Mesendoderm (in vitro differentiated cells): ENCODE measurements at regions not wholly inside any gene's neighbourhood (a gene's known extent, or its start where the extent isn't known, plus 50 kb on each side); places are given as distances from the start of the nearest gene placed in this dataset.

Experiments used
- DNase-seq: peaks from one replicate; pipeline ENCODE4 v3.0.0; 2013
- H2AK5ac ChIP-seq: 2 replicates; pipeline ENCODE4 v1.6.1; 2013; ENCODE audit warnings: low read length, inconsistent platforms
- H2BK120ac ChIP-seq: 2 replicates; pipeline ENCODE4 v1.6.1; 2013; ENCODE audit warnings: low read depth, mild to moderate bottlenecking, low read length, moderate library complexity, mixed read lengths
- H2BK15ac ChIP-seq: replicated peaks from 2 replicates; pipeline ENCODE4 v1.6.1; 2013; ENCODE audit warnings: low read depth, mild to moderate bottlenecking, moderate library complexity
- H2BK5ac ChIP-seq: 2 replicates; pipeline ENCODE4 v1.6.1; 2013; ENCODE audit warnings: low read length, inconsistent platforms
- H3K18ac ChIP-seq: 2 replicates; pipeline ENCODE4 v1.6.1; 2013; ENCODE audit warnings: mild to moderate bottlenecking, low read length, mixed read lengths
- H3K23ac ChIP-seq: one replicate; pipeline ENCODE4 v1.6.1; 2013; ENCODE audit warnings: low read length
- H3K27ac ChIP-seq: 2 replicates; pipeline ENCODE4 v1.5.1; 2013; ENCODE audit warnings: low read depth, mild to moderate bottlenecking, inconsistent platforms, low read length, moderate library complexity
- H3K27me3 ChIP-seq: 2 replicates; pipeline ENCODE4 v1.6.1; 2013; ENCODE audit warnings: low read length, control low read depth, mild to moderate bottlenecking, inconsistent platforms; ENCODE audit not compliant: insufficient read depth, poor library complexity
- H3K36me3 ChIP-seq: 2 replicates; pipeline ENCODE4 v1.6.1; 2013; ENCODE audit warnings: low read length, inconsistent platforms; ENCODE audit not compliant: control insufficient read depth, insufficient read depth
- H3K4ac ChIP-seq: one replicate; pipeline ENCODE4 v1.6.1; 2013; ENCODE audit warnings: low read depth, mild to moderate bottlenecking, low read length, moderate library complexity
- H3K4me1 ChIP-seq: 2 replicates; pipeline ENCODE4 v1.6.1; 2013; ENCODE audit warnings: low read depth, low read length, inconsistent platforms; ENCODE audit not compliant: control insufficient read depth
- H3K4me2 ChIP-seq: 2 replicates; pipeline ENCODE4 v1.6.1; 2013; ENCODE audit warnings: low read length
- H3K4me3 ChIP-seq: 2 replicates; pipeline ENCODE4 v1.5.1; 2013; ENCODE audit warnings: mild to moderate bottlenecking, low read length
- H3K56ac ChIP-seq: one replicate; pipeline ENCODE4 v1.6.1; 2013; ENCODE audit warnings: low read length
- H3K79me1 ChIP-seq: 2 replicates; pipeline ENCODE4 v1.6.1; 2013; ENCODE audit warnings: low read length, inconsistent platforms
- H3K79me2 ChIP-seq: 2 replicates; pipeline ENCODE4 v1.6.1; 2013; ENCODE audit warnings: mild to moderate bottlenecking, low read length; ENCODE audit not compliant: control insufficient read depth, insufficient read depth
- H3K9ac ChIP-seq: 2 replicates; pipeline ENCODE4 v1.6.1; 2013; ENCODE audit warnings: low read length, inconsistent platforms
- H4K5ac ChIP-seq: one replicate; pipeline ENCODE4 v1.6.1; 2013; ENCODE audit warnings: low read length
- H4K8ac ChIP-seq: one replicate; pipeline ENCODE4 v1.6.1; 2013; ENCODE audit warnings: low read depth, mild to moderate bottlenecking, control low read depth, low read length, moderate library complexity
- WGBS: extraction: QIAGEN DNeasy Blood & Tissue Kit; methylation state at CpG from one replicate; pipeline ENCODE4 v1.1.7; 2013; ENCODE audit warnings: low lambda C conversion rate, missing lambda C conversion rate; ENCODE audit not compliant: insufficient coverage; ENCODE audit errors: extremely low coverage; 5-methylcytosine and 5-hydroxymethylcytosine counted together

GRCh38 chr5:158108177-158108576 is 249.2 kb upstream of the CLINT1 start:
- no peaks in the 10 kb centered on the region for H3K79me2 ChIP-seq
- no CpG with 5 or more reads among the region's 3 CpGs for WGBS
- no peak overlapping the region for H2AK5ac ChIP-seq
- no peak for DNase-seq
- H3K4ac ChIP-seq, result no peak overlapping the region
- H4K8ac ChIP-seq, result no peak overlapping the region
- H3K9ac ChIP-seq, result no peak overlapping the region
- no peak overlapping the region for H3K23ac ChIP-seq
- no peak overlapping the region for H2BK15ac ChIP-seq
- no peak overlapping the region for H3K4me3 ChIP-seq
- no peak overlapping the region for H3K18ac ChIP-seq
- H2BK5ac ChIP-seq, result no peak overlapping the region
- no peak overlapping the region for H3K27ac ChIP-seq
- H3K4me2 ChIP-seq, result no peak overlapping the region
- no peaks in the 10 kb centered on the region for H3K4me1 ChIP-seq
- H3K56ac ChIP-seq, result no peak overlapping the region
- no peak overlapping the region for H2BK120ac ChIP-seq
- H3K79me1 ChIP-seq, result no peaks in the 10 kb centered on the region
- H3K36me3 ChIP-seq, result no peaks in the 10 kb centered on the region
- no peak overlapping the region for H4K5ac ChIP-seq
- H3K27me3 ChIP-seq, result no peaks in the 10 kb centered on the region

- no peaks in the 10 kb centered on the region for H3K79me2 ChIP-seq
- DNase-seq, result no peak
- no peak overlapping the region for H3K56ac ChIP-seq
- no peak overlapping the region for H2BK5ac ChIP-seq
- H4K5ac ChIP-seq, result no peak overlapping the region
- H3K9ac ChIP-seq, result no peak overlapping the region
- no peak overlapping the region for H3K4me2 ChIP-seq
- no peaks in the 10 kb centered on the region for H3K79me1 ChIP-seq
- H3K27ac ChIP-seq, result no peak overlapping the region
- no CpG with 5 or more reads among the region's 2 CpGs for WGBS
- no peak overlapping the region for H3K4me3 ChIP-seq
- H2AK5ac ChIP-seq, result no peak overlapping the region
- no peak overlapping the region for H4K8ac ChIP-seq
- no peak overlapping the region for H3K18ac ChIP-seq
- H3K4ac ChIP-seq, result no peak overlapping the region
- H3K23ac ChIP-seq, result no peak overlapping the region
- H2BK15ac ChIP-seq, result no peak overlapping the region
- H2BK120ac ChIP-seq, result no peak overlapping the region
- no peaks in the 10 kb centered on the region for H3K4me1 ChIP-seq
- no peaks in the 10 kb centered on the region for H3K27me3 ChIP-seq
- H3K36me3 ChIP-seq, result no peaks in the 10 kb centered on the region
These were observed 241.5 kb upstream of the CLINT1 start for GRCh38 chr5:158100373-158100888.

- H2AK5ac ChIP-seq, result no peak overlapping the region
- no peak overlapping the region for H2BK15ac ChIP-seq
- H3K36me3 ChIP-seq, result no peaks in the 10 kb centered on the region
- no peak overlapping the region for H3K9ac ChIP-seq
- H2BK5ac ChIP-seq, result no peak overlapping the region
- H3K4ac ChIP-seq, result no peak overlapping the region
- no peak overlapping the region for H3K18ac ChIP-seq
- no peaks in the 10 kb centered on the region for H3K79me2 ChIP-seq
- H3K23ac ChIP-seq, result no peak overlapping the region
- no peak overlapping the region for H3K4me2 ChIP-seq
- no peak overlapping the region for H4K8ac ChIP-seq
- H2BK120ac ChIP-seq, result no peak overlapping the region
- no peak overlapping the region for H3K27ac ChIP-seq
- no peak overlapping the region for H4K5ac ChIP-seq
- H3K27me3 ChIP-seq, result no peaks in the 10 kb centered on the region
- H3K56ac ChIP-seq, result no peak overlapping the region
- no CpG with 5 or more reads among the region's 12 CpGs for WGBS
- no peaks in the 10 kb centered on the region for H3K79me1 ChIP-seq
- H3K4me1 ChIP-seq, result peaks cover 3% of the 10 kb centered on the region
- no peak overlapping the region for H3K4me3 ChIP-seq
- DNase-seq, result no peak
These were observed 240.7 kb upstream of the CLINT1 start for GRCh38 chr5:158099571-158100105.

- Histone ChIP-seq H3K79me1 (no peaks in the 10 kb centered on the region), H3K27me3 (no peaks in the 10 kb centered on the region), H3K9ac (no peak overlapping the region), H3K27ac (no peak overlapping the region), H3K56ac (no peak overlapping the region), H2BK5ac (no peak overlapping the region), H3K4ac (no peak overlapping the region), H2BK120ac (no peak overlapping the region), H3K18ac (no peak overlapping the region), H3K4me2 (no peak overlapping the region), H3K79me2 (no peaks in the 10 kb centered on the region), H2BK15ac (no peak overlapping the region), H4K5ac (no peak overlapping the region), H3K4me1 (peaks cover 11% of the 10 kb centered on the region), H3K4me3 (no peak overlapping the region), H3K36me3 (no peaks in the 10 kb centered on the region), H4K8ac (no peak overlapping the region), H2AK5ac (no peak overlapping the region), H3K23ac (no peak overlapping the region)
- WGBS, result no CpG with 5 or more reads among the region's 1 CpG
- no peak for DNase-seq
These were observed 237.9 kb upstream of the CLINT1 start for GRCh38 chr5:158096835-158097234.

- no peaks in the 10 kb centered on the region for H3K4me1 ChIP-seq
- no peak overlapping the region for H3K9ac ChIP-seq
- no peaks in the 10 kb centered on the region for H3K36me3 ChIP-seq
- H2BK5ac ChIP-seq, result no peak overlapping the region
- H3K4me2 ChIP-seq, result no peak overlapping the region
- H4K8ac ChIP-seq, result no peak overlapping the region
- H3K56ac ChIP-seq, result no peak overlapping the region
- no peak for DNase-seq
- no peaks in the 10 kb centered on the region for H3K27me3 ChIP-seq
- no peak overlapping the region for H3K4me3 ChIP-seq
- H3K23ac ChIP-seq, result no peak overlapping the region
- H3K79me1 ChIP-seq, result no peaks in the 10 kb centered on the region
- no peak overlapping the region for H2AK5ac ChIP-seq
- no peak overlapping the region for H4K5ac ChIP-seq
- no peak overlapping the region for H3K18ac ChIP-seq
- WGBS, result no CpG with 5 or more reads among the region's 3 CpGs
- H2BK120ac ChIP-seq, result no peak overlapping the region
- H3K79me2 ChIP-seq, result no peaks in the 10 kb centered on the region
- H2BK15ac ChIP-seq, result no peak overlapping the region
- H3K4ac ChIP-seq, result no peak overlapping the region
- no peak overlapping the region for H3K27ac ChIP-seq
These were observed 227.9 kb upstream of the CLINT1 start for GRCh38 chr5:158086856-158087255.

- H3K4ac ChIP-seq, result no peak overlapping the region
- no peak overlapping the region for H3K23ac ChIP-seq
- no peak overlapping the region for H2BK5ac ChIP-seq
- H3K4me1 ChIP-seq, result no peaks in the 10 kb centered on the region
- no peak overlapping the region for H3K9ac ChIP-seq
- H3K79me1 ChIP-seq, result no peaks in the 10 kb centered on the region
- H3K36me3 ChIP-seq, result no peaks in the 10 kb centered on the region
- no peak overlapping the region for H3K27ac ChIP-seq
- H2BK15ac ChIP-seq, result no peak overlapping the region
- H2BK120ac ChIP-seq, result no peak overlapping the region
- no peaks in the 10 kb centered on the region for H3K27me3 ChIP-seq
- WGBS, result no CpG with 5 or more reads among the region's 4 CpGs
- H4K8ac ChIP-seq, result no peak overlapping the region
- H3K18ac ChIP-seq, result no peak overlapping the region
- H3K79me2 ChIP-seq, result no peaks in the 10 kb centered on the region
- DNase-seq, result no peak
- no peak overlapping the region for H2AK5ac ChIP-seq
- H3K56ac ChIP-seq, result no peak overlapping the region
- no peak overlapping the region for H4K5ac ChIP-seq
- no peak overlapping the region for H3K4me3 ChIP-seq
- no peak overlapping the region for H3K4me2 ChIP-seq
These were observed 225.3 kb upstream of the CLINT1 start for GRCh38 chr5:158084292-158084691.
